ENCODE measurements at regions not wholly inside any gene's neighbourhood (a gene's known extent, or its start where the extent isn't known, plus 50 kb on each side); places are given as distances from the start of the nearest gene placed in this dataset.
A peak's percentile ranks its signal among the peaks of the same experiment; 100 is the strongest.

- ChIA-PET CTCF (ENCODE audit: partially characterized antibody) (interaction anchor here (0.6 kb wide), 1 partner anchor 612 kb away, joined by 3 read pairs; no protein-coding TSS in a partner anchor), POLR2A (ENCODE audit: partially characterized antibody) (no interaction called here)
- Histone ChIP-seq H3K4ac (replicated peaks; ENCODE audit: insufficient read length, low read depth, low read length) (no peak overlapping the region), H2BK120ac (replicated peaks; ENCODE audit: low read depth, low read length) (no peak overlapping the region), H3K36me3 (ENCODE audit: control insufficient read depth in 2 of 4, insufficient read depth in 4 of 4, low read length in 3 of 4) (no peaks in the 10 kb centered on the region), H3K27ac (ENCODE audit: low read depth, low read length) (no peak overlapping the region), H2BK12ac (ENCODE audit: low read depth, low read length) (peak overlapping the region; percentile 50; the same call in 1 of the 2 replicates), H4K8ac (ENCODE audit: extremely low read depth, insufficient read depth, low read length) (no peak overlapping the region), H2BK15ac (ENCODE audit: low read length) (peak overlapping the region; percentile 72; the same call in 1 of the 2 replicates), H3K56ac (replicated peaks; ENCODE audit: insufficient read length, low read depth, low read length) (no peak overlapping the region), H4K20me1 (replicated peaks in 1 of 2; ENCODE audit: control insufficient read depth in 1 of 2, insufficient read depth in 2 of 2, low read length in 2 of 2) (peaks cover 0 to 3% of the 10 kb centered on the region in 2 experiments), H3K18ac (ENCODE audit: extremely low read depth, low read length) (peak overlapping the region; percentile 25; the same call in 1 of the 2 replicates), H3K23ac (ENCODE audit: insufficient read length) (no peak overlapping the region), H2BK20ac (ENCODE audit: low read length) (peak overlapping the region; percentile 80; the same call in 1 of the 2 replicates), H3K79me2 (ENCODE audit: control insufficient read depth in 1 of 2, insufficient read depth in 2 of 2, low read length in 2 of 2) (no peaks in the 10 kb centered on the region), H3K23me2 (ENCODE audit: low read depth, low read length) (peaks cover 12% of the 10 kb centered on the region; the same call in 1 of the 2 replicates), H3K4me3 (ENCODE audit: extremely low read depth in 1 of 4, insufficient read depth in 2 of 4, low read depth in 3 of 4, low read length in 4 of 4) (peak overlapping the region in 1 of 4 experiments; percentile 48; a peak in 2 of 8 replicates), H3K9me3 (ENCODE audit: insufficient read depth in 2 of 2, low read depth in 1 of 2, low read length in 1 of 2) (no peaks in the 10 kb centered on the region), H2AK5ac (ENCODE audit: low read depth, low read length) (0 out of 2 replicates have a peak overlapping the region, but pooled peaks have one; percentile 53), H4K5ac (ENCODE audit: insufficient read length, low read depth, low read length) (no peak overlapping the region), H3K9ac (replicated peaks in 1 of 4; ENCODE audit: extremely low read depth in 1 of 4, low read depth in 3 of 4, low read length in 3 of 4) (no peak overlapping the region), H3K27me3 (replicated peaks in 1 of 4; ENCODE audit: control insufficient read depth in 3 of 4, extremely low read depth in 1 of 4, insufficient read depth in 3 of 4, low read length in 3 of 4) (peaks cover 0 to 5% (median 1%) of the 10 kb centered on the region in 4 experiments; a peak in 3 of 7 replicates), H3K4me1 (replicated peaks in 1 of 4; ENCODE audit: control insufficient read depth in 3 of 4, insufficient read depth in 4 of 4, low read length in 3 of 4) (peaks cover 4 to 16% (median 12%) of the 10 kb centered on the region in 4 experiments), H3K14ac (ENCODE audit: insufficient read length) (no peak overlapping the region), H2AFZ (ENCODE audit: low read length) (no peak overlapping the region), H3K79me1 (ENCODE audit: low read depth, low read length) (no peaks in the 10 kb centered on the region), H4K91ac (replicated peaks; ENCODE audit: insufficient read length, low read length) (no peak overlapping the region), H2BK5ac (ENCODE audit: low read depth, low read length) (no peak overlapping the region), H3K4me2 (ENCODE audit: insufficient read depth in 1 of 2, low read depth in 2 of 2, low read length in 2 of 2) (peak overlapping the region; percentile 34 to 56; a peak in 3 of 4 replicates)
- DNase-seq (ENCODE audit: low read depth in 1 of 2, low spot score in 2 of 2) = peak in 1 of 2 experiments; percentile 50
- no peak for FAIRE-seq
- 75% methylated on average over 15 of the region's 15 CpGs; no CpG with 5 or more reads in 1 of the 2 experiments for WGBS, 2 experiments (ENCODE audit: extremely low coverage in 1 of 2, insufficient coverage in 1 of 2, insufficient read length in 1 of 2, insufficient replicate concordance in 2 of 2, low coverage in 1 of 2, low lambda C conversion rate in 2 of 2, missing lambda C conversion rate in 1 of 2)
- TF ChIP-seq SIN3A (conservative IDR thresholded peaks at IDR 0.05 in 1 of 2, IDR thresholded peaks at IDR 0.05 in 1 of 2; ENCODE audit: low read depth in 1 of 2, low read length in 2 of 2) = no peak
- no peak for TF ChIP-seq HDAC6 (IDR thresholded peaks at IDR 0.05; ENCODE audit: low read depth, low read length)
- TF ChIP-seq CHD1 (IDR thresholded peaks at IDR 0.05; ENCODE audit: low read depth, low read length) = no peak
- no peak for TF ChIP-seq RAD21 (IDR thresholded peaks at IDR 0.05 in 1 of 2, conservative IDR thresholded peaks at IDR 0.05 in 1 of 2; ENCODE audit: low read depth in 2 of 2, low read length in 2 of 2)
- no peak for TF ChIP-seq BCL11A (IDR thresholded peaks at IDR 0.05; ENCODE audit: low read depth in 2 of 2, low read length in 2 of 2)
- TF ChIP-seq POU5F1 (IDR thresholded peaks at IDR 0.05; ENCODE audit: low read depth, low read length) = no peak
- no peak for TF ChIP-seq SIRT6 (IDR thresholded peaks at IDR 0.05; ENCODE audit: low read length)
- no peak for TF ChIP-seq TEAD4 (IDR thresholded peaks at IDR 0.05; ENCODE audit: low read depth, low read length)
- TF ChIP-seq, protein P1, sequence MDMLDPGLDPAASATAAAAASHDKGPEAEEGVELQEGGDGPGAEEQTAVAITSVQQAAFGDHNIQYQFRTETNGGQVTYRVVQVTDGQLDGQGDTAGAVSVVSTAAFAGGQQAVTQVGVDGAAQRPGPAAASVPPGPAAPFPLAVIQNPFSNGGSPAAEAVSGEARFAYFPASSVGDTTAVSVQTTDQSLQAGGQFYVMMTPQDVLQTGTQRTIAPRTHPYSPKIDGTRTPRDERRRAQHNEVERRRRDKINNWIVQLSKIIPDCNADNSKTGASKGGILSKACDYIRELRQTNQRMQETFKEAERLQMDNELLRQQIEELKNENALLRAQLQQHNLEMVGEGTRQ (IDR thresholded peaks at IDR 0.05; ENCODE audit: low read length) = no peak
- no peak for TF ChIP-seq KDM1A (IDR thresholded peaks at IDR 0.05; ENCODE audit: borderline replicate concordance, low read length)
Measured at GRCh38 chr22:27099946-27100722, 442.7 kb downstream of the MIAT start.

All from H1 (cell line).